Adipocyte (in vitro differentiated cells): ENCODE measurements at regions not wholly inside any gene's neighbourhood (a gene's known extent, or its start where the extent isn't known, plus 50 kb on each side); places are given as distances from the start of the nearest gene placed in this dataset.

Experiments used
- DNase-seq: peaks from one replicate; pipeline ENCODE4 v3.0.0-alpha.2; 2015; ENCODE audit warnings: low read depth
- H3K27me3 ChIP-seq: replicated peaks from 2 replicates; pipeline ENCODE4 v1.7.0; 2013; ENCODE audit warnings: mild to moderate bottlenecking, low read length, moderate library complexity; ENCODE audit not compliant: control insufficient read depth, insufficient read depth
- H3K36me3 ChIP-seq: 2 replicates; pipeline ENCODE4 v1.7.0; 2013; ENCODE audit warnings: low read length, mild to moderate bottlenecking, moderate library complexity; ENCODE audit not compliant: control insufficient read depth, insufficient read depth, severe bottlenecking
- H3K4me1 ChIP-seq: 2 replicates; pipeline ENCODE4 v1.7.0; 2013; ENCODE audit warnings: mild to moderate bottlenecking, low read length, moderate library complexity; ENCODE audit not compliant: control insufficient read depth, insufficient read depth
- H3K4me3 ChIP-seq: 2 replicates; pipeline ENCODE4 v1.7.0; 2013; ENCODE audit warnings: mild to moderate bottlenecking, low read length, moderate library complexity
- H3K9ac ChIP-seq: 2 replicates; pipeline ENCODE4 v1.7.0; 2013; ENCODE audit warnings: mild to moderate bottlenecking, low read length, moderate library complexity
- H3K9me3 ChIP-seq: 2 replicates; pipeline ENCODE4 v1.7.0; 2013; ENCODE audit warnings: mild to moderate bottlenecking, low read length, moderate library complexity; ENCODE audit not compliant: control insufficient read depth

- DNase-seq = no peak
- no peaks in the 10 kb centered on the region for H3K36me3 ChIP-seq
- H3K9me3 ChIP-seq = no peaks in the 10 kb centered on the region
- H3K4me1 ChIP-seq = no peaks in the 10 kb centered on the region
- H3K9ac ChIP-seq = no peak overlapping the region
- no peak overlapping the region for H3K4me3 ChIP-seq
- no peaks in the 10 kb centered on the region for H3K27me3 ChIP-seq
Observed at GRCh38 chr3:146883288-146883687, 278.1 kb upstream of the PLSCR5 start.

GRCh38 chr3:146881966-146882760 is 277.0 kb upstream of the PLSCR5 start:
- Histone ChIP-seq H3K4me3 (no peak overlapping the region), H3K9me3 (no peaks in the 10 kb centered on the region), H3K9ac (no peak overlapping the region), H3K27me3 (no peaks in the 10 kb centered on the region), H3K4me1 (no peaks in the 10 kb centered on the region), H3K36me3 (no peaks in the 10 kb centered on the region)
- DNase-seq = no peak

- H3K9me3 ChIP-seq = no peaks in the 10 kb centered on the region
- no peak overlapping the region for H3K9ac ChIP-seq
- no peaks in the 10 kb centered on the region for H3K36me3 ChIP-seq
- no peak for DNase-seq
- no peaks in the 10 kb centered on the region for H3K4me1 ChIP-seq
- peak overlapping the region; percentile 27 for H3K4me3 ChIP-seq
- H3K27me3 ChIP-seq = no peaks in the 10 kb centered on the region
Observed at GRCh38 chr3:146881356-146881755, 276.2 kb upstream of the PLSCR5 start.

GRCh38 chr3:146873748-146874147 is 268.6 kb upstream of the PLSCR5 start:
- H3K9me3 ChIP-seq = peaks cover 9% of the 10 kb centered on the region
- no peak overlapping the region for H3K4me3 ChIP-seq
- no peaks in the 10 kb centered on the region for H3K27me3 ChIP-seq
- DNase-seq = no peak
- H3K9ac ChIP-seq = no peak overlapping the region
- no peaks in the 10 kb centered on the region for H3K36me3 ChIP-seq
- H3K4me1 ChIP-seq = no peaks in the 10 kb centered on the region

- H3K4me3 ChIP-seq = no peak overlapping the region
- no peaks in the 10 kb centered on the region for H3K9me3 ChIP-seq
- no peak overlapping the region for H3K9ac ChIP-seq
- no peak for DNase-seq
- H3K4me1 ChIP-seq = no peaks in the 10 kb centered on the region
- H3K27me3 ChIP-seq = no peaks in the 10 kb centered on the region
- H3K36me3 ChIP-seq = no peaks in the 10 kb centered on the region
Observed at GRCh38 chr3:146865175-146865755, 260.1 kb upstream of the PLSCR5 start.

GRCh38 chr3:146861262-146861661 is 256.1 kb upstream of the PLSCR5 start:
- Histone ChIP-seq H3K9ac (no peak overlapping the region), H3K4me1 (no peaks in the 10 kb centered on the region), H3K4me3 (no peak overlapping the region), H3K9me3 (no peaks in the 10 kb centered on the region), H3K27me3 (no peaks in the 10 kb centered on the region), H3K36me3 (no peaks in the 10 kb centered on the region)
- no peak for DNase-seq

GRCh38 chr3:146854523-146854922 is 249.4 kb upstream of the PLSCR5 start:
- H3K27me3 ChIP-seq = no peaks in the 10 kb centered on the region
- DNase-seq = no peak
- H3K9ac ChIP-seq = no peak overlapping the region
- no peaks in the 10 kb centered on the region for H3K9me3 ChIP-seq
- no peak overlapping the region for H3K4me3 ChIP-seq
- no peaks in the 10 kb centered on the region for H3K36me3 ChIP-seq
- H3K4me1 ChIP-seq = no peaks in the 10 kb centered on the region

GRCh38 chr3:146851665-146852064 is 246.5 kb upstream of the PLSCR5 start:
- no peak overlapping the region for H3K9ac ChIP-seq
- H3K4me1 ChIP-seq = no peaks in the 10 kb centered on the region
- no peaks in the 10 kb centered on the region for H3K36me3 ChIP-seq
- H3K27me3 ChIP-seq = no peaks in the 10 kb centered on the region
- H3K9me3 ChIP-seq = no peaks in the 10 kb centered on the region
- no peak for DNase-seq
- no peak overlapping the region for H3K4me3 ChIP-seq

- Histone ChIP-seq H3K36me3 (no peaks in the 10 kb centered on the region), H3K27me3 (no peaks in the 10 kb centered on the region), H3K4me3 (no peak overlapping the region), H3K4me1 (no peaks in the 10 kb centered on the region), H3K9me3 (no peaks in the 10 kb centered on the region), H3K9ac (no peak overlapping the region)
- DNase-seq = no peak
Observed at GRCh38 chr3:146845361-146845760, 240.2 kb upstream of the PLSCR5 start.

GRCh38 chr3:146843476-146843875 is 238.3 kb upstream of the PLSCR5 start:
- no peak for DNase-seq
- Histone ChIP-seq H3K4me3 (no peak overlapping the region), H3K36me3 (no peaks in the 10 kb centered on the region), H3K9me3 (no peaks in the 10 kb centered on the region), H3K9ac (no peak overlapping the region), H3K4me1 (no peaks in the 10 kb centered on the region), H3K27me3 (no peaks in the 10 kb centered on the region)

- DNase-seq = peak; percentile 26
- H3K4me3 ChIP-seq = no peak overlapping the region
Observed at GRCh38 chr3:146839727-146840375, 234.7 kb upstream of the PLSCR5 start.

More at GRCh38 chr3:146839727-146840375, 234.7 kb upstream of the PLSCR5 start:
- peaks cover 5% of the 10 kb centered on the region for H3K4me1 ChIP-seq
- H3K9me3 ChIP-seq = no peaks in the 10 kb centered on the region
- H3K27me3 ChIP-seq = no peaks in the 10 kb centered on the region
- no peak overlapping the region for H3K9ac ChIP-seq
- H3K36me3 ChIP-seq = no peaks in the 10 kb centered on the region
